Left ventricle myocardium inferior (tissue), 1 donor: ENCODE measurements at regions not wholly inside any gene's neighbourhood (a gene's known extent, or its start where the extent isn't known, plus 50 kb on each side); places are given as distances from the start of the nearest gene placed in this dataset.
"Not testable (repeated sequence)": the region's sequence is repeated elsewhere in the genome, so short reads cannot be mapped to it uniquely, and the experiment has no call there.

Source experiments
- DNase-seq: peaks from one replicate; pipeline ENCODE4 v3.0.0-alpha.2; 2020
- H3K27ac ChIP-seq: fragments of 200-600 bp; replicated peaks from 2 replicates; pipeline ENCODE4 v1.8.0; 2021
- H3K27me3 ChIP-seq: fragments of 200-600 bp; 2 replicates; pipeline ENCODE4 v1.8.0; 2021; ENCODE audit warnings: low read depth
- H3K36me3 ChIP-seq: fragments of 200-600 bp; 2 replicates; pipeline ENCODE4 v1.8.0; 2021
- H3K4me1 ChIP-seq: fragments of 200-600 bp; 2 replicates; pipeline ENCODE4 v1.8.0; 2021
- H3K4me3 ChIP-seq: fragments of 200-600 bp; 2 replicates; pipeline ENCODE4 v1.8.0; 2021; ENCODE audit warnings: mild to moderate bottlenecking, moderate library complexity
- H3K9me3 ChIP-seq: fragments of 200-600 bp; replicated peaks from 2 replicates; pipeline ENCODE4 v1.8.0; 2021
- intact Hi-C: fragments of 100-400 bp; cut with micrococcal nuclease; formaldehyde crosslinking; loops from one replicate; pipeline ENCODE4 v1.11.0; 2022
- TF ChIP-seq, protein P1 (sequence below): fragments of 200-600 bp; IDR thresholded peaks from 2 replicates; pipeline ENCODE4 v1.8.0; 2021; ENCODE audit warnings: antibody characterized with exemption, mild to moderate bottlenecking, borderline replicate concordance
- donor health status: DM: no; HTN: yes; CAD: no; lungs with severe emphysema.

DNA sequence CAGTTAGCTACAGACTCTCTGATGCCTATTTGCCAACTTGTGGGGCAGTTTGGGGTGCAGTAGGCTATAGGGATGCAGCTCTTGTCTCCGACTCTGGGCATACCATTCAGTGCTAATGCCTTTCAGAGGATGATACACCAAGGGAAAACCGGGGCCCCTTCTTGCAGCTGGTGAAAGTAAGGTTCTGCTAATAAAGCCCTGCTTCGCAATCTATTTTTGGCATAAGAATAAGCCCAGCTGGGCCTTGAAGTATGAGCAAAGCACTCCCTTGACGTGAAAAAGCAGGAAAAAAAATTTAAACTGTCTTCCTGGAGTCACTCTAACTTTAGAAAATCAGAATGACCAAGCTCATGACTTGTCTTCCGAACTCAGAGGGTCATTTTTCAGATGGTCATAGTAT lies 124.1 kb upstream of the RBM19 start:
- no peaks in the 10 kb centered on the region for H3K9me3 ChIP-seq
- no peaks in the 10 kb centered on the region for H3K27me3 ChIP-seq
- intact Hi-C loops = no loop called here
- no peaks in the 10 kb centered on the region for H3K36me3 ChIP-seq
- H3K27ac ChIP-seq = no peak overlapping the region
- no peaks in the 10 kb centered on the region for H3K4me1 ChIP-seq
- DNase-seq = no peak
- TF ChIP-seq, protein P1, sequence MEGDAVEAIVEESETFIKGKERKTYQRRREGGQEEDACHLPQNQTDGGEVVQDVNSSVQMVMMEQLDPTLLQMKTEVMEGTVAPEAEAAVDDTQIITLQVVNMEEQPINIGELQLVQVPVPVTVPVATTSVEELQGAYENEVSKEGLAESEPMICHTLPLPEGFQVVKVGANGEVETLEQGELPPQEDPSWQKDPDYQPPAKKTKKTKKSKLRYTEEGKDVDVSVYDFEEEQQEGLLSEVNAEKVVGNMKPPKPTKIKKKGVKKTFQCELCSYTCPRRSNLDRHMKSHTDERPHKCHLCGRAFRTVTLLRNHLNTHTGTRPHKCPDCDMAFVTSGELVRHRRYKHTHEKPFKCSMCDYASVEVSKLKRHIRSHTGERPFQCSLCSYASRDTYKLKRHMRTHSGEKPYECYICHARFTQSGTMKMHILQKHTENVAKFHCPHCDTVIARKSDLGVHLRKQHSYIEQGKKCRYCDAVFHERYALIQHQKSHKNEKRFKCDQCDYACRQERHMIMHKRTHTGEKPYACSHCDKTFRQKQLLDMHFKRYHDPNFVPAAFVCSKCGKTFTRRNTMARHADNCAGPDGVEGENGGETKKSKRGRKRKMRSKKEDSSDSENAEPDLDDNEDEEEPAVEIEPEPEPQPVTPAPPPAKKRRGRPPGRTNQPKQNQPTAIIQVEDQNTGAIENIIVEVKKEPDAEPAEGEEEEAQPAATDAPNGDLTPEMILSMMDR = no peak
- no peak overlapping the region for H3K4me3 ChIP-seq

DNA sequence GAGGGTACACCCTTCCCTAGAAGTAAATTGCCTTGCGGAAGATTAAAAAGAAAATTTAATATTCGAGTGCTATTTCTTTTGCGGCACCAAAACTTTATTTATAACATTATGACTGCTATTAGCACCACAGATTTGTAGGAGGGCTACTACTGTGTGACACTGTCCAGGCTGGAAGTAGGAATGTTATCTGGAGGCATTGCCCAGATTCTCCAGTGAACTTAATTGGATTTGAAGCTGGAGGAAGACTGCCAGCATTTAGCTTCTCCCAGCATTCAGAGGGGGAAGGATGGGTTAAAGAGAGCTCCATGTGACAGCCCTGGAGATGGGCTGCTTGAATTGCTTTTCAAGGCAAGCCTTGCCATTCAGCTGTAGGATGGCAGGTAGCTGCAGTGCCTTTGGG lies 107.0 kb upstream of the RBM19 start:
- no peak overlapping the region for H3K27ac ChIP-seq
- DNase-seq = no peak
- no peaks in the 10 kb centered on the region for H3K36me3 ChIP-seq
- H3K4me1 ChIP-seq = no peaks in the 10 kb centered on the region
- no peak overlapping the region for H3K4me3 ChIP-seq
- intact Hi-C loops = no loop called here
- peaks cover 60% of the 10 kb centered on the region for H3K27me3 ChIP-seq
- TF ChIP-seq, protein P1 = no peak
- no peaks in the 10 kb centered on the region for H3K9me3 ChIP-seq

DNA sequence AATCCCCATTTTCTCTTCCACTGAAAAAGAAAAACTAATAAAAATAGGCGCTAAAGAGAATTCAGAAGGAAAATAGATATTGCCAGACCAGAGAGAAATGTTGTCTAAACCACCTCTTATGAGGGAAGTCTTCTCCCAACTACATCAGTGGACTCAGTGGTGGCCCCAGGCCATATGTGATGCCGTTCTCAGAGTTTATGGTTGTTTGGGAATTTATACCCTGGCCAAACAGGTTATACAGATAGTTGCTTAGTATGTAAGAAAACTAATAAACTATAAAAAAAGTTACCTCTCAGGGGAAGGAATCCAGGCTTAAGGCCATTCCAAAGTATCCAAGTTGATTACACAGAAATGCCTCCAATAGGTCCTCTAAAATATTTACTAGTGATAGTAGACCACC lies 103.4 kb upstream of the RBM19 start:
- H3K4me1 ChIP-seq = no peaks in the 10 kb centered on the region
- intact Hi-C loops = no loop called here
- H3K27ac ChIP-seq = no peak overlapping the region
- TF ChIP-seq, protein P1 = no peak
- H3K27me3 ChIP-seq = peaks cover 54% of the 10 kb centered on the region
- H3K9me3 ChIP-seq = peaks cover 7% of the 10 kb centered on the region
- DNase-seq = no peak
- H3K36me3 ChIP-seq = no peaks in the 10 kb centered on the region
- no peak overlapping the region for H3K4me3 ChIP-seq

DNA sequence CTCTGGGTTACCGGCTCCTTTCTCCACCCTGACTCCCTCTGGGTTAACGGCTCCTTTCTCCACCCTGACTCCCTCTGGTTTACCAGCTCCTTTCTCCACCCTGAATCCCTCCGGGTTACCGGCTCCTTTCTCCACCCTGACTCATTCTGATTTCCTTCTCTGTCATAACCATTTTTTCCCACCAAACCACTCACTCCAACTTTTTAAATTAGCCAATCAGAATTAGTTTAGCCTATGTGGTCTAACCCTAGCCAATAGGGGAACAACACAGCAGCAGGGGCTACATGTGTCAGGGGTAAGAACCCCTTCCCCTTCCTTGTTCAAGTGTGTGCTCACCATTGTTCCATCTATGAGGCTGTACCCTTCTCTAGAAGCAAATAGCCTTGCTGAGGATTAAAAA lies 98.4 kb upstream of the RBM19 start:
- Histone ChIP-seq H3K36me3 (no peaks in the 10 kb centered on the region), H3K27ac (no peak overlapping the region), H3K4me3 (no peak overlapping the region), H3K9me3 (peaks cover 7% of the 10 kb centered on the region), H3K27me3 (peaks cover 26% of the 10 kb centered on the region), H3K4me1 (no peaks in the 10 kb centered on the region)
- DNase-seq = no peak
- intact Hi-C loops = no loop called here
- TF ChIP-seq, protein P1 = no peak

DNA sequence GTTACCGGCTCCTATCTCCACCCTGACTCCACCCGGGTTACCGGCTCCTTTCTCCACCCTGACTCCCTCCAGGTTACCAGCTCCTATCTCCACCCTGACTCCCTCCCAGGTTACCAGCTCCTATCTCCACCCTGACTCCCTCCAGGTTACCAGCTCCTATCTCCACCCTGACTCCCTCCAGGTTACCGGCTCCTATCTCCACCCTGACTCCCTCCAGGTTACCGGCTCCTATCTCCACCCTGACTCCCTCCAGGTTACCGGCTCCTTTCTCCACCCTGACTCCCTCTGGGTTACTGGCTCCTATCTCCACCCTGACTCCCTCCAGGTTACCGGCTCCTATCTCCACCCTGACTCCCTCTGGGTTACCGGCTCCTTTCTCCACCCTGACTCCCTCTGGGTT lies 97.9 kb upstream of the RBM19 start:
- peaks cover 22% of the 10 kb centered on the region for H3K27me3 ChIP-seq
- H3K9me3 ChIP-seq, DNase-seq, H3K36me3 ChIP-seq, H3K27ac ChIP-seq, intact Hi-C loops, H3K4me1 ChIP-seq, H3K4me3 ChIP-seq: not testable (repeated sequence)

DNA sequence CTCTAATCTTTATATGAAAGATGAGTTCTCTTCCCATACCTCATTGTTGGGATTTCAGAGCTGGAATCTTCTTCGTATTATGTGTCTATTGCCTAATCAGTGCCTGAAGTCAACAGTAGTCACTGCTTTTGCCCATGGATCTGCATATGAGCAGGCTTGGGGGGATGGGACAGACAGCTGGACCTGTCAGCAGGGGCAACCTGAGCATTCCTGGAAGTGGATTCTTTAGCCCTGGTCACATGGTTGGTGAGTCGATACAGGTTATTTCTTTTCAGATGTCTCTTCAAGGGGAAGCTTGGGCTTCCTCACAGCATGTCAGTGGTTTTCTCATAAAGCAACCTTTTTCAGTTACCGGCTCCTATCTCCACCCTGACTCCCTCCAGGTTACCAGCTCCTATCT lies 97.3 kb upstream of the RBM19 start:
- intact Hi-C loops = no loop called here
- TF ChIP-seq, protein P1 = no peak
- peaks cover 22% of the 10 kb centered on the region for H3K27me3 ChIP-seq
- no peak overlapping the region for H3K4me3 ChIP-seq
- H3K27ac ChIP-seq = no peak overlapping the region
- DNase-seq = no peak
- H3K9me3 ChIP-seq = peaks cover 7% of the 10 kb centered on the region
- no peaks in the 10 kb centered on the region for H3K4me1 ChIP-seq
- H3K36me3 ChIP-seq = no peaks in the 10 kb centered on the region

DNA sequence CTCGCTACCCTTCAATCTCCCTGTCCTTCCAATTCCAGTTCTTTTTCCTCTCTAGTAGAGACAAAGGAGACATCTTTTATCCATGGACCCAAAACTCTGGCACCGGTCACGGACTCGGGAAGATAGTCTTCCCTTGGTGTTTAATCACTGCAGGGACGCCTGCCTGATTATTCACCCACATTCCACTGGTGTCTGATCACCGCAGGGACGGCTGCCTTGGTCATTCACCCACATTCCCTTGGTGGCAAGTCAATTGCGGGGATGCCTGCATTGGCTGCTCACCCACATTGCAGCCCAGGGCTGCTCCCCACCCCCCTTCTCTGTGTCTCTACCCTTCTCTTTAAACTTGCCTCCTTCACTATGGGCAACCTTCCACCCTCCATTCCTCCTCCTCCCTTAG lies 90.2 kb upstream of the RBM19 start:
- H3K9me3 ChIP-seq, H3K36me3 ChIP-seq, intact Hi-C loops, H3K4me1 ChIP-seq, DNase-seq, H3K27ac ChIP-seq, H3K4me3 ChIP-seq: not testable (repeated sequence)
- peaks cover 20% of the 10 kb centered on the region for H3K27me3 ChIP-seq
